ENCODE measurements at regions not wholly inside any gene's neighbourhood (a gene's known extent, or its start where the extent isn't known, plus 50 kb on each side); places are given as distances from the start of the nearest gene placed in this dataset.

DNA sequence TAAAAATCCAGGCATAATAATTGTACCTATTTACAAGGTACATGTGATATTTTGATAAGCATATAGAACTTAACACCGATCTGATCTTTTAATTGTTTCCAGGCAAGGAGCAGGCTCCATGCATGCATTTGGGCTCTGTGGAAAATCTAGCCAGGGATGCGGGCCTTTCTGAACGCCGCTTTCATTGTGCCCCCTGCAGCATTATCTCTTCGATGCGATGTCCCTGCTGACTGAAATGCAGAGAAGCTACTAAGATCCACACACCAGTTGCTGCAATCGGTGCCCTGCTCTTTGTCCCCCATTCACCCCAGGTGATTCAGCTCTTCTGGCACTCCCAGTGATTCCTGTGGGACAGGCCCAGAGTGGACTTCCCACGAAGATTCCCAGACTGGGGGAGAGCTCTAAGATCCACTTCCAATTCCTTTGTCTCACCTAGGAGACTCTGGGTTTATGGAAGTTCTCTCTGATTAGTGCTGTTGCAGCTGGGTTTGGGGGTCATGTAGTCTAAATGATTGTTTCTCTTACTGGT is 254.3 kb upstream of the AGA start:
- peak; percentile 7 for DNase-seq (ENCODE audit: low read depth)

DNA sequence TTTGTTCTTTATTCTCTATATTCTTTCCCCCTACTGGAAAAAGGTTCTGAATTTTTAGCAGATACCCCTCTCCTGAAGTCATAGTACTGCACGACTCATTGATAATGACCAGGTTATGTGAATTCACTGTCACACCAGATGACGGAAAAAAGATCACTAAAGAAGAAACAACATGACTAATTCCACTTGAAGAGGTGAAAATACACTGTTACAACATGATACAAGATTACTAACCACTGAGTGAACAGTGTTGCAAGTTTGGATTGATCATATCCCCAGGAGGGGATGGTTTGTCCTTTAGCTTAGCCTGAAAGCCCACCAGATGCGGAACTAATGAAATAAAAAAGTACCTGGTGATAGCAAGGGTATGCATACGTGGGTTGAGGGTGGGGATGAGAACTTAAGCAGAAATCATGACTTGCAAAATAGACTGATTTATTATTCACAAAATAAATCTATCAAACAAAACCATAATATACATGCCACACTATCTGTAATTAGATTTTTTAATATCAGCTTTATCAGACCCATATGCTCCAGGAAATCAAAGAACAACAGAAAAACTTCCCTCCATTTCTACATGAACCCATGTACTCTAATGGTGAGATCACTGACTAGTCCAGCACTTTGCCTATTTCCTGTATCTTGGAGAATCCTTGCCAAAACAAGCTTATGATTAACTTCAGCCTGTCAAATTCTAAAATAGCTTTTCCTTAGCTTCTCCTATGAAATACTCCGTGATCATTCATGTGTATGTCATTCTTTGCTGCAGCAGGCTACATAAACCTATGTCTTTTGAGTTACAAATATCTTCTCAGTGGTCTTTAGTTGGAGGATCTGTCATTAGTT is 257.4 kb upstream of the AGA start:
- DNase-seq (ENCODE audit: low read depth), result peak; percentile 20

DNA sequence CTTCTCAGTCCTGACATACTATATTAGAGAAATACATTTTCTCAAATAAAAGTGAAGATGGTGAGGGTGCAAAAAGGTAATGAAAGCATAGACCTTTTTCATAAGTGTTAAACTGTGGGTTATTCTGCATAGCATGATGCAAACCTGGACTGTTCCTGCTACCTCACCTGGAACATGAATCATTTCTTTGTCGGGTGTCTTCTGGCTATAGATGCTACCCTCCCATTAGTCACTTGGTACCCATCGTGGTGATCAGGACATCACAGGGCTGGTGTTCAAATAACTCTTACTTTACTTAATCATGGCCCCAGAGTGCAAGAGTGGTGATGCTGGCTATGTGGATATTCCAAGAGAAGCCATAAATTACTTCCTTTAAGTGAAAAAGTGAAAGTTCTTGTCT is 264.7 kb upstream of the AGA start:
- DNase-seq (ENCODE audit: low read depth), result no peak

DNA sequence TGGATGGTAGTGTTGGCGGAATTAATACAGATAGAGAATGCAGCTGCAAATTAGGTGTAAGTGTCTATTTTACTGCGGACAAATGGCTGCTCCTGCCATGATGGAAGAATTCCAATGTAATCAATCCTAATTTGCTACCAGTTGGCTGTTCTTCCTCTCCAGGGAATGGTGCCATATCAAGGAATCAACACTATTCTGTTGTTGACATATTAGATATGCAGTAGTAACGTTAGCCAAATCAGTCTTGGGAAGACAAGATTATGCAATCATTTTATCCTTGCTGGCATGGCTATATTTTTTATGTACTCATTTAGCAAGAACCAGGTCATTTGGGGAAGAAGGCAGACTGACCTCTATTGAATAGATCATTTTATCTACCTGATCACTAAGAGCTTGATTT is 271.2 kb upstream of the AGA start:
- no peak for DNase-seq (ENCODE audit: low read depth)

DNA sequence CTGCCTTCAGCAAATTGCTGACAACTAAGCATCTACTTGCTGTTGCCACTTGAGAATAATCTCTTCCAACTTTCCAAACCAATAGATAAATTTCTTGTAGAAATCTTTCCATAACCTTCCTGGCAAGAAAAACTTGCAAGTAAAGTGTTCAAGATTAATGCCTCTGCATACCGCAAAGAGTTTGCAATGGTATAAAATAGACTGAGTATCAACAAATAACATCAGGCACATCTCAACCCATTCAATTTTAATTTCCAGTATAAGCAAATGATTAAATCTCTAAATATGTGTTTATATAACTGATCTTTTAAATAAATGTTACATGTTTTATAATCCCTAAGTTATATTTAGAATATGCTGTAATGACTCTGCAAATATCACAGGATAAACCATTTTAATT is 275.2 kb upstream of the AGA start:
- no peak for DNase-seq (ENCODE audit: low read depth)

DNA sequence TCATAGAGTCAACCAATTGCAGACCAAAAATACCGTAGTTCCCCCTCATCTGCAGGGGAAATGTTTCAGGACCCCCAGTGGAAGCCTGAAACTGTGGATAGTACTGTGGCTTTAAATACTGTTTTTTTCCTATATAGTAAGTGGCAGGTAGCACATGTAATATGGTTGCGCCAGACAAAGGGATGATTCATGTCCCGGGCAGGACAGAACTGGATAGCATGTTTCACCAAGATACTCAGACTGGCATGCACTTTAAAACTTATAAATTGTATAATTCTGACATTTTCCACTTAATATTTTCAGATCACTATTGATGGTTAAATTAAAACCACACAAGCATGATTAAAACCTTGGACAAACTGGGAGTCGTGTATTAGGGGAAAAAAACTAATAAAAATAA is 276.3 kb upstream of the AGA start:
- DNase-seq (ENCODE audit: low read depth), result no peak

DNA sequence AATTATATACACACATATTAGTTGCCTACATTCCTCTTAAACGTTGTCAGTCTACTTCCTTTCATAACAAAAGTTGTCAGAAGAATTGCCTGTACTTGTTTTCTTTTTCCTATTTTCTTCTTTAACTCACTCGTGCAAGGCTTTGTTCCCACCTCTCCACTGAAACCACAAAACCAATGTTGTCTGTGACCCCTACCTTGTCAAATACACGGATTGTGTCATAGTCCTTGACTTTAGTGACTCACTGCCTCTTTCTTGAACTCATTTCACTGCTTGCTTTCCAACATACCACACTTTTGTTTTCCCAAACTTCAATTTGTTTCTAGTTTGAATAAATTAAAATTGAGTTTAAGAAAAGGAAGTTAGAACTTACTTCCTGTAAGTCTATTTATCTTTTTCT is 283.9 kb upstream of the AGA start:
- peak; percentile 49 for DNase-seq (ENCODE audit: low read depth)

DNA sequence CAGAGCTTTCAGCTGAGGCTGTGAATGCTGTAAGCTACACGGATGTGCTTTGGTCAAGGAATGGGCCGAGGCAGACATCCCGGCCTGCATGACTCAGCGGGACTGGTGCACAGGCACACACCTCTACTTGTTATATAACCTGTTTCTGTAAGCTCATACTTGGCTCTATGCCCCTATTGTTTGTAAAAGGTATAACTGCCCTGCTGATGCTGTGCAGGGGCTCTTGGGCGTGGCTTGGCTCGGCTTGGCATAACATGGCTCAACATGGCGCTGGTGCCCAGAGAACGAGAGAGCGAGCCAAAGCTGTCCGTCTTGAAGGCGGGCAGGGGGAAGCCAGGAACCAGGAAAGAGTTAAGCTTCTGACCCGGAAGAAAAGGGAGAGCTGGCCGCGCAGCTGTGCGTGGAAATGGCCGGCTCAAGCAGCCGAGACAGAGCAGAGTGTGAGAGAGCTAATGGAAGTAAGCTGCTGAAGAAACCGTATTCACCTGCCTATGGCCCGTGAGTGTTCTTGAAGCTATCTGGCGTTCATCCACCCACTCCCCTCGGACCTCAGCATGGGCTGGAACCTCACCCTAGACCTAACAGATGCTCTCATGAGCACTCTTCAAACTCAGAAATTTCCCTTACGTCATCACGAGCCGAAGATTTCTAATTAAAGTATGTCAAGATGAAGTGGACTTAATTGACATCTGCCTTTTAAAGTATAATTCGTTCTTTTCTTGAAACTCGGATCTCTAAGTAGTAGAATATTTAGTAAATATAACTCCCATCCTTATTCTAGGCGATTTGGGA is 286.3 kb upstream of the AGA start:
- DNase-seq (ENCODE audit: low read depth), result peak; percentile 60

DNA sequence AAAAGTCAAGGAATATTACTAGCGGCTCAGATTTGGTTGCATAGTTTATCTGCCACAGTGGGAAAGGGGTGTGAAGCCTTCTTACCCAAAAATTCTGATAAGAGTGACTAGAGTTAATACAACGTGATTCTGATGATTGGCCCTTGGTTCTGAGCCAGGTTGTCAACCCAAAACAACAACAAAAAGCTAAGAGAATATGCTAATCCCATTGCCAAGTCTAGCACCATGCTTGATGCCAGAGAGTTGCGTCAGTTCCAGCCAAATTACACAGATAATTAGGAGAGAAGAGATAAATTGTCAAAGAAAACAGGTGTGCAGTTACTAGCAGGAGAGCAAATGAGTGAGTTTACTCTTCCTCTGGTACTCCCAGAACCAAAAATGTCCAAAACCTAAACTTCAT is 287.4 kb upstream of the AGA start:
- no peak for DNase-seq (ENCODE audit: low read depth)

DNA sequence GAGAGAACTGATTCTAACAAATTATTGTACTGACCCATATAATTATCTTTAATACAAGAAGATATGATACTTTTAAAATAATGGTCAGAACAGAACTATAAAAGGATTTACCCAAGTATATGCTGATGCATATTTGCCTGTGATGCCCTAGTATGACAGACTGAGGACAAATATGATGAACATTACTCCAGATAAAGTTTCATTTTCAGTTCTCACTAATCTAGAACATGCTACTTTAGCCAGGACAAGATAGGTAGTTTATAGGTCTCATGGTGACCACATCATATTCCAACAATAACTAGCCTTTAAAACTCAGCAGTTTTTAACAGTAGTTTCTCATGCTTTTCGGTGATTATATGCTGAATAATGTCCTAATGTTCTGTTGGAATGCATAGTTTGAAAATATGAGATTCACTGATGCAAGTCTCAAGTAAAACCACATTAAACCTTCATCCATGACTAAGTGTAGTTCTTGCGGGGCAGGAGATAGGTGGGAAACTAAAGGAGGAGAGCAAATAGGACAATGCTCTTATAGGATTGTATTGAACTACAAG is 295.2 kb upstream of the AGA start:
- peak; percentile 11 for DNase-seq (ENCODE audit: low read depth)

DNA sequence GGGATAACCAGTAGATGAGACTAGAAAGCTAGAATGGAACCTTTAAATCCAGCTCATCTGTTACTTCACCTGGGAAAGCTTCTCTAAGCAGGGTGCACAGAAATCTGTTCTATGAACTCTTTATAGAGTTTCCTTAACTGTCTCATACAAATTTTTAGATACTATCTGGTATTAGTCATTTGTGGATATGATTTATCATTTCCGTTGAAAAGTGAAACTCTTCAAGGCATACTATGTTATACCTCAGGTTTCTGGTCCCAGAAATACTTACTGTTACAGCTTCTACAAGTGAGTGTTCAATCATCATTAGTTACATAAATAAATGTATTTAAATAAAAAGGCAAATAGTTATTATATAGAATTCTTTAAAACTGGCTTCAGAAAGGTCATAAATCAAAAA is 298.3 kb upstream of the AGA start:
- DNase-seq (ENCODE audit: low read depth), result peak; percentile 35

DNA sequence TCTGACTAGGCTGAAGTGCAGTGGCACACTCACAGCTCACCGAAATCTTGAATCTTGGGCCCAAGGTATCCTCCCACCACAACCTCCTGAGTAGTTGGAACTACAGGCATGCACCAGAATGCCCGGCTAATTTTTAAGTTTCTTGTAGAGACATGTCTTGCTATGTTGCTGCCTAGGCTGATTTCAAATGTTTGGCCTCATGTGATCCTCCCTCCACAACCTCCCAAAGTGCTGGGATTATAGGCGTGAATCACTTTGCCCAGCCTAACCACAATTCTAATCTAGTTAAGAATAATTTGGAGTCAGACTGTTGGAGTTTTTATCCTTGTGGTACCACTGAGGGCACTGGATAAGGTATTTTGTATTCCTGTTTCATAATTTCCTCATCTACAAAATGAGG is 317.5 kb upstream of the AGA start:
- DNase-seq (ENCODE audit: low read depth), result no peak

DNA sequence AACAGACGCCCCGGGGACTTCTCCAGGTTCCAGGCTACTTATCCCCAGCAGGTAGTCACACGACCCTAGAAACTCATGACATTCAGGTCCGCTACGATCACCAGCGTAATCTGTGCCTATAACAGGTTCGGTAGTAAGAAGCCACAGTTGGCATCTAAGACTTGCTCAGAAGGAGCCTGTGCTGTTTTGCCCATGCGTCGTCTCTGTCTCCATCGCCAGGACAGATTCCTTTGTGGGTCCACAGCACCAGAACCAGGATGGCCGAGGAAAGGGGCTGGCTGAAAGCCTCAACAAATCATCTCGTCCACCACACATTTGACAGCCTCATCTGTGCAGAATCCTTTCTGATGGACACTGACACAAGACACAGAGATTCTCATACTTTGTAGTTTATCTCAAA is 319.5 kb upstream of the AGA start:
- no peak for DNase-seq (ENCODE audit: low read depth)

DNA sequence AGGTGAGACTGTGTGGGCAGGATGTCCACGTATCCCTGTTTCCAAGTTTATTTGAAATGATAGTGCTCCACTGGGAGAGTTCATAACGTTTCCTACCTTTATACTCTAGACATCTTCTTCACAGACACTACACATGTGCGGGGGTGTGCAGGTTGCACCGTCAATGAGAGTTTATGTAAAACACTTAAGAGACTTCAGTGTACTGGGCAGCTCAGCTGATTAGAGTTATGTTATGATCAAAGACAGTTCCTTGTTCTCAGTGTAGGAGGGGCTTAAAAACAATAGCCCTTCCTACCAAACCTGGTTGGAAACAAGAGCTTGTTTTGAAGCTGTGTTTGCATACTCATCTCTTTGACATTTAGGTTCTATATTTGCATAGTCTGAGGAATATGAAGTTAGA is 326.9 kb upstream of the AGA start:
- DNase-seq (ENCODE audit: low read depth), result no peak

DNA sequence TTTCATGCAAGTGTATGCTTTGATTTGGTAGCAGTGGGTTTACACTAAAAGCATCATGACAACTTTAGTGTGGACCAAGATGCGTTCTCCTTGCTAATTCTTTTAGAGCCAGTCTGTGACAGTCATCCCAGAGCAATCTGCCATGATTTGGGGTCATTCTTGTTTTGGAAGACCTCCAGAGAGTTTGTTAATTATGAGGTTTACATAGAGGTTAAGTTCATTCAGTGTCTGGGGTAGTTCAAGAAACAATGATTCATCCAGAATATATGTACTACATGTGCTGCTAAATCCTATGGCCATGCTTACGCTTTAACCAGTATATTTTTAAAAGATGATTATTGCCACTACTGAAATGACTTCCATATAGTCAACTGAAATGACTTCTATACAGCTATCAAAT is 328.5 kb upstream of the AGA start:
- no peak for DNase-seq (ENCODE audit: low read depth)

DNA sequence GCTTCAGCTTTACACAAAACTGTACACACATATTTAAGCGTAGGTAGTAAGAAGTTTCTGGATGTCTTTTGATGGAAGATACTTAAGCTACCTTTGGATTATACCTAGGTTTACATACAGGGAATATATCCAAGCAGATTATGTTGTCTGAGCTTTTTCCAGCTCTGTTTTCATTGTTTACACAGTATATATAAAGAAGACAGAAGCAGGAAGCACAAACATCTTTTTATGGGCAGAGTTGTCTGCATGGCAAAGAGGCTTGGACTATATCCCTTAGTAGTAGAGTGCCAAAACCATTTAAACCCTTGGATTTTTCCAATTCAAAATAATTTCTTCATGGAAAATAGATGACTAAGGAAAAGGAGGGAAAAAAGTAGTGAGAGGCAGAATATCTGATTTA is 329.4 kb upstream of the AGA start:
- DNase-seq (ENCODE audit: low read depth), result no peak

DNA sequence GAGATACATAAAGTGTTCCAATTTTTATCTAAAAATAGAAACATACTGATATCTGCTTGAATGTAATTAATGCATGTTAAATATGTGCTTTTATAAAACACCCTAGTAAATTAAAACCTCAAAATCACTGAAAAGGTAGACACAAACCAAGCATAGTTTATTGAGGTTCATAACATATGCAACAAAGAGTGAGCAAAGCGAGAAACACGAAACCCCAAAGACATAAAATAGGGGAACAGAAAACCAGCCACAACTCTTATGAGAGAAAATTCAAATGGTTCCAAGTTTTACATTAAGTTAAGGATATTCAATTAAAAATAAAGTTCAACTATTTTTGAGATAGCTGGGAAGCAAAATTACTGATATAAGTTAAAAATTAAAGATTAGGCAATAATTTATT is 336.4 kb upstream of the AGA start:
- DNase-seq (ENCODE audit: low read depth), result no peak

DNA sequence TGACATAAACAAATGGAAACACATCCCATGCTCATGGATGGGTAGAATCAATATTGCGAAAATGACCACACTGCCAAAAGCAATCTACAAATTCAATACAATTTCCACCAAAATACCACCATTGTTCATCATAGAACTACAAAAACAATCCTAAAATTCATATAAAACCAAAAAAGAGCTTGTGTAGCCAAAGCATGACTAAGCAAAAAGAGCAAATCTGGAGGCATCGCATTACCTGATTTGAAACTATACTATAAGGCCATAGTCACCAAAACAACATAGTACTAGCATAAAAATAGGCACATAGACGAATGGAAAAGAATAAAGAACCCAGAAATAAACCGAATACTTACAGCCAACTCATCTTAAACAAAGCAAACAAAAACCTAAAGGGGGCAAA is 342.8 kb upstream of the AGA start:
- no peak for DNase-seq (ENCODE audit: low read depth)

DNA sequence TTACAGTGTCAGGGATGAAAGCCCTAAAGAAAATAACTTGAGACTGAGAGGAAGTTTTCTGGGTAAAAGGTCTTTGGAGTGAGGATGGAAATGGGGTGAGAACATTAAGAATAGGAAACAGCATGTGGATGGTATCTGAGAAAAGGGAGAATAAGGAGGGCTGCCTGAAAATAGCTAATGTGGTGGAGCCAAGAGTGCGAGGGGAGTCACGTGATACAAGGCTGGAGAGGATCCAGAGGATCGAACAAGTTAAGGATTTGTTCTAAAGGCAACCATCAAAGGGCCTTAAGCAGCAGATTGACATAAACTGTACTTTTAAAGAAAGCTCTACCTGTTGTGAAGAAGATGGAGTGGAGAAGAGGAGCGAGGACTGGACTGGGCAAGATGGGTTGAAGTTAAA is 347.4 kb upstream of the AGA start:
- no peak for DNase-seq (ENCODE audit: low read depth)

DNA sequence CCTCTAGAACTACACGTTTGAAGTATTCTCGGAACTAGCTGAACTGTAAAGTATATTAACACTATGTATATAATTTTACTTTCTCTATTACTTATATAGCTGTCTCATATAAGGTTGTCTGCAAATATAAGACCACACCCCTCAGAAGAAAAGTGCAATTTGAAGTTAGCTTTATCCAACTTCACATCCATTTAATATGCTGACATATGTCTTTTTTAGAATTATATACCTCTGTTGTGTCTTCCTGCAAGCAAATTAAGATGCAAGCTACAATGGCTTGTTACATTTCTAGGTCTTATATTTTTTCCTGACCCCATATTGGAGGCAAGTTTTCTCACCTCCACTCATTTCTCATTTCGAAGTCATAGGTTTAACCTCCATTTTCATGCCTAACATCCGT is 349.0 kb upstream of the AGA start:
- DNase-seq (ENCODE audit: low read depth), result no peak

DNA sequence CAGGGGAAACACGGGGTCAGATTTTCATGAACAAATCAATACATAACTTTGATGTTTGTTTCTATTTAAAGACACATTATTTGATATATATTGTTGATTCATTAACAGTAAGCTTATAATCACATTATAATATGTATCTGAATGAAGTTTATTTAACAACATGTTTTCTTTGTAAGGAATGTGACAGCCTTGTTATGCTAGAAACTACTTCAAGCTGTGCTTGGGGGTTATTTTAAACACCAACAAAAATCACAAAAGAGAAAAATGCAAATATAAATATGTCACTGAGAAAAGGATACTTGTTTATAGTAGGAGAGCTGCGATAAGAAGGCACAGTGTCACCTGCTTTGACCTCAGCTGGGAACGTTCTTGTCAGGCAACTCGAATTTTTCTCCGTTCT is 354.6 kb upstream of the AGA start:
- DNase-seq (ENCODE audit: low read depth), result no peak

DNA sequence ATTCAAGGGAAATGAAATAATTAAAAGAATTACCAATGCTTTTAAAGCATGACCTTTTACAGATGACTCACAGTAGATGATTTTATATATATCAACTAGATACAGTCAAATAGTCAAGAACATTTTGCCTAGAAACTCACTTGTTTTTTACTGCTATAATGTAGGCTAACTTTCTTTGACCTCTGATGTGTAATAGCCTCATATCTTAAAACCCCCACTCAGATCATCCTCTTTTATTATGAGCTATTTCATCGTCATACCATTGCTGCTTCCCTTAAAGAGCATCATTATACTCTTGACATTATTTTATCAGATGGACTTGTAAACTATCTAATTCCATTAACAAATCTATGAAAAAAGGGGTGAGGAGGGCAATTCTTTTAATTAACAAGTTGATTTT is 355.9 kb upstream of the AGA start:
- no peak for DNase-seq (ENCODE audit: low read depth)

DNA sequence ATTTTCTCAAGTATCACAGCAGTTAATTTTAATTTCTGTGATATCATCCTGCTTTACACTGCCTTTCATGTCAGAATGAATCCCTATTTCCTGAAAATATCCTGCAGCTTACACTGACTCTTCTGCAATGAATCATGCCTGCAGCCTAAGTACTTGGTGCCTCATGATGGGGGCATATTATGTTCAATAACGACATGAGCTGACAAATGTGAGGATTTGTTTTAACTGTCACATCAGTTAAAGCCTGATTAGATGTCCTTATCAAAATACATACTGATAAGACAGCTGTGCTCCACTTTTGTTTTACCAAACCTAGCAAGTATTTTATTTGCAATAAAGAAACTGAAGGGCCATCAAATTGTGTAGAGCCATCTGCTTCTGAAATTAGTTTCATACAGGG is 359.9 kb upstream of the AGA start:
- no peak for DNase-seq (ENCODE audit: low read depth)
